SK-N-SH (cell line): ENCODE measurements at regions not wholly inside any gene's neighbourhood (a gene's known extent, or its start where the extent isn't known, plus 50 kb on each side); places are given as distances from the start of the nearest gene placed in this dataset.

Source experiments
- CTCF ChIP-seq: fragments of 200-600 bp; sonication (generic); IDR thresholded peaks from 2 replicates; pipeline ENCODE4 v1.6.1; 2017; ENCODE audit warnings: antibody characterized with exemption, mild to moderate bottlenecking, moderate library complexity
- EP300 ChIP-seq, 2 experiments: IDR thresholded peaks; 2 replicates each; pipeline versions ENCODE4 v1.4.0 to v1.6.1; 2012; ENCODE audit warnings: borderline replicate concordance in 1 of 2, low read depth in 1 of 2, low read length in 1 of 2
- GABPA ChIP-seq: IDR thresholded peaks from 2 replicates; pipeline ENCODE4 v1.4.0; 2012; ENCODE audit warnings: low read depth, mild to moderate bottlenecking
- JUND ChIP-seq: IDR thresholded peaks from 2 replicates; pipeline ENCODE4 v1.4.0; 2012
- MXI1 ChIP-seq: IDR thresholded peaks from 2 replicates; pipeline ENCODE4 v1.6.1; 2012; ENCODE audit warnings: mild to moderate bottlenecking, low read depth, low read length, improper control_type of control experiment
- PBX3 ChIP-seq: IDR thresholded peaks from 2 replicates; pipeline ENCODE4; 2012
- RAD21 ChIP-seq: IDR thresholded peaks from 2 replicates; pipeline ENCODE4 v1.6.1; 2012; ENCODE audit warnings: mild to moderate bottlenecking, low read length
- REST ChIP-seq: IDR thresholded peaks from 2 replicates; pipeline ENCODE4 v1.6.1; 2012; ENCODE audit warnings: mild to moderate bottlenecking, low read depth, low read length, moderate library complexity
- TAF1 ChIP-seq: IDR thresholded peaks from 2 replicates; pipeline ENCODE4 v1.6.1; 2012; ENCODE audit warnings: low read depth, mild to moderate bottlenecking, low read length, moderate library complexity, borderline replicate concordance
- TF ChIP-seq, protein P1 (sequence below): IDR thresholded peaks from 2 replicates; pipeline ENCODE4 v1.4.0; 2012; ENCODE audit warnings: low read depth

DNA sequence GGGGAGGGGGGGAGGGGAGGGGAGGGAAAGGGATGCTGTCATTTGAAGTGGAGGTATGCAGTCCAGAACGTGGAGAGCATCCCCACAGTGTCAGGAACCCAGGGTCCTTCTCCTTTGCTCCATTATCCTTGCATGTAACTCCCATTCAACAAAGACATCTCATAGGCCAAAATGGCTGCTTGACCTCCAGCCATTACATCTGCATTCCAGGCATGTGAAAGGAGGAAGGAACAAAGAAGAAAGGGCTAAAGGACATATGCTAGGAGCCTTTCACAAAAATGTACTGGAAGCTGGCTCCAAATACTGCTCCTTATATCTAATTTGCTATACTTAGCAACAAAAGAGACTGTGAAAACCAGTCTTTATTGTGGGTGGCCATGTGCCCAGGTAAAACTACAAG, 87.0 kb upstream of the CRHR1 start:
- TF ChIP-seq RAD21 (no peak), TAF1 (no peak), CTCF (no peak), MXI1 (no peak), PBX3 (no peak), EP300 (IDR thresholded peaks at IDR 0.05; ENCODE audit: borderline replicate concordance in 1 of 2, low read depth in 1 of 2, low read length in 1 of 2) (no peak), REST (no peak), JUND (no peak), GABPA (no peak)
- TF ChIP-seq, protein P1, sequence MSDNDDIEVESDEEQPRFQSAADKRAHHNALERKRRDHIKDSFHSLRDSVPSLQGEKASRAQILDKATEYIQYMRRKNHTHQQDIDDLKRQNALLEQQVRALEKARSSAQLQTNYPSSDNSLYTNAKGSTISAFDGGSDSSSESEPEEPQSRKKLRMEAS = no peak
